ENCODE measurements at regions not wholly inside any gene's neighbourhood (a gene's known extent, or its start where the extent isn't known, plus 50 kb on each side); places are given as distances from the start of the nearest gene placed in this dataset.

DNA sequence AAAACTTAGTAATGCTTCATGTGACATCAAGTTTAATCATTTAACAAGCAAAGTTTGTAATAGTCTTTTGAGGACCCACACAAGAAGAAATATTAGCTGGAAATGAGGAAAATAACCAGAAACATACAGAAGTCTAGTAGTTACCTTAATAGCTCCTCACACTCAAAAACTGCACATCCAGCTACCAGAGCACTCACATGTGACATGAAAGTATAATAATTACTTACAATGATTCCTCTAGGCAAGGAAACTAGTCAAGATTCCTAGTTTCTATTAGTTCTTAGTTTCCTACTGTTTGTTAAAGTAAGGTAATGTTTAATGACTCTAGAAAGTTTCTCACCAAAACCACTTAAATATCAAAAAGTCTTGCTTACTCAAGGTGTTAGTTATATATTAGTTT is 335.8 kb downstream of the RAD51AP2 start:
- H4K20me1 ChIP-seq (ENCODE audit: insufficient read depth, poor library complexity, severe bottlenecking): no peaks in the 10 kb centered on the region
- H3K79me2 ChIP-seq: no peaks in the 10 kb centered on the region
- no peaks in the 10 kb centered on the region for H3K36me3 ChIP-seq (replicated peaks; ENCODE audit: insufficient read depth, low read depth)
- no peak overlapping the region for H2AFZ ChIP-seq
- H3K4me1 ChIP-seq (ENCODE audit: insufficient read depth): no peaks in the 10 kb centered on the region
- H3K27ac ChIP-seq: no peak overlapping the region
- H3K27me3 ChIP-seq: no peaks in the 10 kb centered on the region
- no peak overlapping the region for H3K4me3 ChIP-seq
- no peaks in the 10 kb centered on the region for H3K9me2 ChIP-seq (replicated peaks; ENCODE audit: insufficient read depth)
- H3K9me3 ChIP-seq (ENCODE audit: low read depth): no peaks in the 10 kb centered on the region
- no peak overlapping the region for H3K4me2 ChIP-seq
- TF ChIP-seq EZH2 (IDR thresholded peaks at IDR 0.05; ENCODE audit: borderline replicate concordance): no peak
- TF ChIP-seq, protein P1, sequence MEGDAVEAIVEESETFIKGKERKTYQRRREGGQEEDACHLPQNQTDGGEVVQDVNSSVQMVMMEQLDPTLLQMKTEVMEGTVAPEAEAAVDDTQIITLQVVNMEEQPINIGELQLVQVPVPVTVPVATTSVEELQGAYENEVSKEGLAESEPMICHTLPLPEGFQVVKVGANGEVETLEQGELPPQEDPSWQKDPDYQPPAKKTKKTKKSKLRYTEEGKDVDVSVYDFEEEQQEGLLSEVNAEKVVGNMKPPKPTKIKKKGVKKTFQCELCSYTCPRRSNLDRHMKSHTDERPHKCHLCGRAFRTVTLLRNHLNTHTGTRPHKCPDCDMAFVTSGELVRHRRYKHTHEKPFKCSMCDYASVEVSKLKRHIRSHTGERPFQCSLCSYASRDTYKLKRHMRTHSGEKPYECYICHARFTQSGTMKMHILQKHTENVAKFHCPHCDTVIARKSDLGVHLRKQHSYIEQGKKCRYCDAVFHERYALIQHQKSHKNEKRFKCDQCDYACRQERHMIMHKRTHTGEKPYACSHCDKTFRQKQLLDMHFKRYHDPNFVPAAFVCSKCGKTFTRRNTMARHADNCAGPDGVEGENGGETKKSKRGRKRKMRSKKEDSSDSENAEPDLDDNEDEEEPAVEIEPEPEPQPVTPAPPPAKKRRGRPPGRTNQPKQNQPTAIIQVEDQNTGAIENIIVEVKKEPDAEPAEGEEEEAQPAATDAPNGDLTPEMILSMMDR (IDR thresholded peaks at IDR 0.05; ENCODE audit: poor library complexity): no peak
- no peak for TF ChIP-seq EZH2phosphoT487 (IDR thresholded peaks at IDR 0.05; ENCODE audit: low read depth, severe bottlenecking, unreplicated experiment)
- DNase-seq (ENCODE audit: low spot score): no peak

DNA sequence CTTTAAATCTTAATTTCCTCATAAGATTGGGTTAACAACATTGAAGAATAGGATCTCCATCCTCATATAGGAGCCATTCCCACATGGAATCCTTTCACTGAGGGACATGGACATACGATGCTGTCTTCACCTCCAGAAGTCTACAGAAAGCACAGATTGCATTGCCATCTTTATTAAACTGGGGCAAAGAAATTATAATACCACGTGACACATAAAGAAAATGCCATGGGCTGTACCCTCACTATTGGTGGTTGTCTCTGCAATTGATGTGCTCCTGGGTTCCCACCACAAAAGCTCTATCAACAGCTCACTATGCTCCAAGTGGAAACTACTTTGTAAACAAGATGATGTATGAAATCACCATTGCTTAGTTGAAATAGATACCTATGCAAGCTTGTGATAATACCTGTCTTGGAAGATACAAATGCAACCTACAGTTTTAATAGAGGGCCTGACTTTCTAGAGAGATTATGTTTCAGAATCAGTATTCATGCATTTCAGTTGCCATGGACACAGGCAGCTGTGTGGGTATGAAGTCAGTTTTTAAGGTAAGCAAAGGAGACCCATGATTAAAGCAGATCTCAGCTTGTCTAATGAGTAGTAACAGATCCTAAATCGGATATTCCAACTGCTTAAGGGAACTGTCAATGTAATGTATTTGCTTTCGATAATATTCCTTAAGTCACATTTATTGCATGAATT is 337.0 kb downstream of the RAD51AP2 start:
- Histone ChIP-seq H3K36me3 (replicated peaks; ENCODE audit: insufficient read depth, low read depth) (no peaks in the 10 kb centered on the region), H4K20me1 (ENCODE audit: insufficient read depth, poor library complexity, severe bottlenecking) (no peaks in the 10 kb centered on the region), H3K4me1 (ENCODE audit: insufficient read depth) (no peaks in the 10 kb centered on the region), H3K27ac (no peak overlapping the region), H3K79me2 (no peaks in the 10 kb centered on the region), H3K9me3 (ENCODE audit: low read depth) (no peaks in the 10 kb centered on the region), H3K4me2 (no peak overlapping the region), H3K27me3 (no peaks in the 10 kb centered on the region), H2AFZ (no peak overlapping the region), H3K4me3 (no peak overlapping the region), H3K9me2 (replicated peaks; ENCODE audit: insufficient read depth) (no peaks in the 10 kb centered on the region)
- no peak for DNase-seq (ENCODE audit: low spot score)
- 84% methylated on average over 4 of the region's 4 CpGs for WGBS (ENCODE audit: low lambda C conversion rate, missing lambda C conversion rate)
- TF ChIP-seq, protein P1 (IDR thresholded peaks at IDR 0.05; ENCODE audit: poor library complexity): no peak
- no peak for TF ChIP-seq EZH2 (IDR thresholded peaks at IDR 0.05; ENCODE audit: borderline replicate concordance)
- no peak for TF ChIP-seq EZH2phosphoT487 (IDR thresholded peaks at IDR 0.05; ENCODE audit: low read depth, severe bottlenecking, unreplicated experiment)

DNA sequence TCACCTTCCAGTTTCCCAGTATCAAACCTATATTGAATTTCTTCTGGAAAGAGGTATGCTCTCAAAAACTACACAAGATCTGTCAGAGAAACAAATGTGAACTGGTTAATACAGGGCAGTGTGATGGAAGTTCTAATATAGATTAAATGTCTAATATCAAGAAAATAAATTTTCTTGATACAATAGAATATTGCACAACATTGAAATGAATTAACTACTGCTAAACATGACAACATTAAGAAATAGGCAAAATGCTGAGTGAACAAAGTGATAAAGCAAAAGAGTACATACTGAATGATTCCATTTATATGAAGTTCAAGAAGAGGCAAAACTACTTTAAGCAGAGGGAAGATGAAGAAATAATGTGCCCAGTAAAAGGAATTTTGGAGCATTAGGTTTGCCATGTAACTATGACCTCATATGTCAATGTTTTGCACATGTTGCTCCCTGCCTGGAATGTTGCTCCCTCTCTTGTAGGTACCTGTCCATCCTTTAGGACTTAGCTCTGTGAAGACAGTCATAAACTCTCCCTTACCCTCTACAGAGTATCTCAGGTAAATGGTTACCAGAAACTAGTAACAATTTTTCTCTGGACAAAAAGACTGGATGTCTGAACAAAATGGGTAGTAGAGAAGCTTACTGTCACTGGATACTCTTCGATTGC is 339.0 kb downstream of the RAD51AP2 start:
- Histone ChIP-seq H3K27ac (no peak overlapping the region), H4K20me1 (ENCODE audit: insufficient read depth, poor library complexity, severe bottlenecking) (no peaks in the 10 kb centered on the region), H3K9me2 (replicated peaks; ENCODE audit: insufficient read depth) (no peaks in the 10 kb centered on the region), H3K79me2 (no peaks in the 10 kb centered on the region), H3K9me3 (ENCODE audit: low read depth) (no peaks in the 10 kb centered on the region), H3K36me3 (replicated peaks; ENCODE audit: insufficient read depth, low read depth) (no peaks in the 10 kb centered on the region), H3K4me1 (ENCODE audit: insufficient read depth) (no peaks in the 10 kb centered on the region), H2AFZ (no peak overlapping the region), H3K4me3 (no peak overlapping the region), H3K27me3 (no peaks in the 10 kb centered on the region), H3K4me2 (no peak overlapping the region)
- TF ChIP-seq, protein P1 (IDR thresholded peaks at IDR 0.05; ENCODE audit: poor library complexity): no peak
- TF ChIP-seq EZH2phosphoT487 (IDR thresholded peaks at IDR 0.05; ENCODE audit: low read depth, severe bottlenecking, unreplicated experiment): no peak
- no peak for TF ChIP-seq EZH2 (IDR thresholded peaks at IDR 0.05; ENCODE audit: borderline replicate concordance)
- 76% methylated on average over 1 of the region's 1 CpG for WGBS (ENCODE audit: low lambda C conversion rate, missing lambda C conversion rate)
- DNase-seq (ENCODE audit: low spot score): no peak

Measured in hepatocyte (in vitro differentiated cells).